Pulmonary artery endothelial cell (primary cell): ENCODE measurements at regions not wholly inside any gene's neighbourhood (a gene's known extent, or its start where the extent isn't known, plus 50 kb on each side); places are given as distances from the start of the nearest gene placed in this dataset.

ENCODE experiments used
- DNase-seq: peaks from one replicate; pipeline ENCODE4 v3.0.0-alpha.2; 2011; ENCODE audit warnings: low read depth, low spot score

DNA sequence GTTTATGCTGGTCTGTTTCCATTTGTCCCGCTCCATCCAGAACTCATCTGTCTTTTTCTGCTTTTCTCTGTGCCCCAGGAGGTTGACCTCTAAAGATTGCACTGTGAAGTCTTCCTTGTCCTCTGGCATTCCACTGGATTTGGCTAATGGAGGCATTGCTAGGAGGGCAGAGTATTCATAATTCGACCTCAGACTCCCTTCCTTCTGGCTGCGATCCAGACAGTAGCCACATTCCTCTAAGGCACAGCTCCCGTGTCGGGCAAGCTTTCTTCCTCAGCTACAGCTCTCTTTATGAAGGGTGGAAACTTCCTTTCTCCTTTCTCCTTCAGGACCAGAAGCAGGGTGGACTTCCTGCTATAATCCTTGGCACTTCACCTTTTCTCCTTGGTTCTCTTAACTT, 175.9 kb downstream of the BAMBI start:
- DNase-seq, result no peak

- DNase-seq, result no peak
Observed at GRCh38 chr10:28857164-28857563, 179.8 kb downstream of the BAMBI start.

GRCh38 chr10:28858646-28859045, 181.3 kb downstream of the BAMBI start:
- no peak for DNase-seq

GRCh38 chr10:28859791-28860190, 182.5 kb downstream of the BAMBI start:
- no peak for DNase-seq

- no peak for DNase-seq
Observed at GRCh38 chr10:28862219-28862618, 184.9 kb downstream of the BAMBI start.

DNA sequence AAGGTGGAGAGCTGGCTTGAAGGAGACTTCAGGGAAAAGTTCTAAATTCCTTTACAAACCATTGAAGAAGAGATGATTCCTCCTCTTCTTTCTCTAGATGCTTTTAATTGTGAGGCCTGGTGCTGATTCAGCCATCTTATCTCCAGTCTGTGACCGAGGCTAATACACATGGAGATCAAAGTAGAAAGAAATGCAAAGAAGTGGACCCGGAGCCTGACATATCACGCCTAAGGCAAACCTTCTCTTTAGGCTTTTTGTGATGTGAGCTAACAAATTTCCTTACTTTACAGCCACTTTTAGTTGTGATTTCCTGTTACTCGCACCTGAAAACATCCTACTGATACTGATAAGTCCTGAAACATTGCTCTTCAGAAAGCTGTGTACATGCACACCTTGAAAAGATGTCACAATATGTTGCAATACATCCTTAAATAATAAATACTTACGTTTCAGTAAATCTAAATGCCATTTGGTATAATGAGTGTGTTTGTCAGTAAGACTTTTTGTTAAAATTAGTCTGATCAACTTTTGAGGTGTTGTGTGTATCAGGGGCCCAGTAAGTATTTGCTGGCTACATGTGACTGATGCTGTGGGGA, 192.4 kb downstream of the BAMBI start:
- no peak for DNase-seq

- no peak for DNase-seq
Observed at GRCh38 chr10:28871665-28872064, 194.3 kb downstream of the BAMBI start.

DNA sequence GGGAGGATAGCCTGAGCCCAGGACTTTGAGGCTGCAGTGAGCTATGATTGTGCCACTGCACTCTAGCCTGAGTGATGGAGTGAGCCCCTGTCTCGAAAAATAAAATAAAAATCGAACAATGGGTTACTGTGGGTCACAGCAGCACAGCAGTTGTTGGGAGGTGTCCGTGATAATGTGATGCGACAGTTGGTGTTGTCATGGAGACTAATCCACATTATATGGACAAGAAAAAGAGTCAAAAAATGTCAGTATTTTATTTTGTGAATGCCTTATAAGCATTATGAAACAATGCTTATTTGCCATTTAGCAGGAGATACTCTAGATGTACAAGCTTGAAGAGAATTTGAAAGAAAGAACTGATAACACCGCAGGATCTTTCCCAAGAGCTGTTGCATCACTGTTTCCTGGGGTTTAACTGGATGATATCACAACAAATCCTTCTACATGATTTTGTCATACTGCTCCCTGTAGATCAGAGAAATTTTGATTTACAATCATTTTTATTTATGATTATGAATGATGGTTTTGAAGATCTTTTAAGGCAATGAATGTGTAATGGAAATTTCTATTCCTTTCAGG, 195.4 kb downstream of the BAMBI start:
- DNase-seq, result no peak

DNA sequence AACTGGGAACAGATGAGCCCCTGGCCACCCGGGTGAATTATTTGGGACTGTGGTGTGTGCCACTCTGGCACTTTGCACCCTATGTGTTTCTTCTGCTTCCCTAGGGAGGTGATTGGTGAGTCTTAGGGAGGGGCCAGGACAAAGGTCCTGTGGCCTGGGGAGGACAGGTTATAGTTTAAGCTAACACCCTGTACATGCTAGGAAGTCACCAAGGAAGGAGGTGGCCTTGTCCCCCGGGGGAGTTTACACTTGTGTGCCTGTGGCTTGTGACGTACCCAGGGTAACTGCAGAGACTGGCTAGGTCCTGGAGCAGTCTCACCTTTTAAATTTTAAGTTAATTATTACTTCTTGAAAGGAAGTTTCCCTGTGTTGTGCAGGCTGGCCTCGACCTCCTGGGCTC, 196.2 kb downstream of the BAMBI start:
- DNase-seq, result no peak

- no peak for DNase-seq
Observed at GRCh38 chr10:28874210-28874609, 196.9 kb downstream of the BAMBI start.

DNA sequence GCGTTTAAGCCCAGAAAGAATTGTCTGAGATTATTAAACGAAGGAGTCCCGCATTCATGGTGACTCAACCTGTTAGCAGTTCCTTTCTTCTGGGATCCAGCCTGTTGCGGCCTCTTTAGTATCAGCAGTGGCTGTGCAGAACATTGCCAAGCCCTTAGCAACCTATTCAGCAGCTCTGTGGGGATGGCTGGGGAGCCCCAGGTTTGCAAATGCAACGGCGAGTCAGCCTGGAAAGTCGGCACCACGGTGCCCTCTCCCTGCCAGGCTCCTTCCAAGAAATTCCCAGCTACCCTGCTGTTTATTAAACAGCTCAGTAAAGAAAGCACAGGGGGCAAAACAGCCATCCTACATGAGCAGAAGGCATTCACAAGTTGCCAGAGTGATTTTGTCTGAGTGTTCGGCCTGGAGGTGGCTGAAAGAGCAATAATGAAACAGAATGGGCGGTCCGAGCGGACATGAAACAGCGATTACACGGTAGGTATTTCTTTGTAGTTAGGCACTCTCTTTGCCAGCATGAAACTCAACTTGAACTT, 198.3 kb downstream of the BAMBI start:
- no peak for DNase-seq

DNA sequence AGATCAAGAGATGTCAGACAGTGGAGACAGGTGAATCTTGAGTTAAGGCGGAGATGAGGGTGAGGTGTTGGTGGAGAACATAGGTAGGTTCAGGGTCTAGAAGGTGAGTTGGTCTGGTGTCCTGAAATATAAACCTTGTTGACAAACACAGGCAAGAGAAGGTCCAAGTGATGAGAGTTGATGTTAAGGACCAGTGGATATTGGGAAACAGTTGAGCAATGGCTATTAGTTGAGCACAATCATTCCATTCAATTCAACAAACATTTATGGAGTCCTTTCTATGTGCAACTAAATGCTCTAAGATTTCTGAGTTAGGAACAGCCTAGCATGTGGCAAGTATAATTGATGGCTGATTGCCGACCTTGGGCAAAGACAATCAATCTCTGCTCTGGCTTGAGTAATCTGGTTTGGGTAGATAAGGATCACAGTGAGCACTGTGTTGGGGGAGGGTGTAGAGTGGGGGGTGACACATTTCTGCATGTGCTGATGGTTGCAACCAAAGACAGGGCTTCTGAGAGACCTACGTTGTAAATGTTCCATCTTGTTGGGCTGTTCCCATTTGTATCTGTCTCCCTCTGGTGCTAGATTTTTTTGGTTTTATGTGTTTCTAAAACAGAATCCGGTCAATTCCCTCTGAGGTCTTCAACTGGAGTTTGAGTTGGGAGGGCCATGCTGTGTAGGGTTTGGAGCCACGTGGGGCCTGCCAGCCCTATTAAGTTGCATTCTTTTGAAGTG, 201.1 kb downstream of the BAMBI start:
- no peak for DNase-seq

DNA sequence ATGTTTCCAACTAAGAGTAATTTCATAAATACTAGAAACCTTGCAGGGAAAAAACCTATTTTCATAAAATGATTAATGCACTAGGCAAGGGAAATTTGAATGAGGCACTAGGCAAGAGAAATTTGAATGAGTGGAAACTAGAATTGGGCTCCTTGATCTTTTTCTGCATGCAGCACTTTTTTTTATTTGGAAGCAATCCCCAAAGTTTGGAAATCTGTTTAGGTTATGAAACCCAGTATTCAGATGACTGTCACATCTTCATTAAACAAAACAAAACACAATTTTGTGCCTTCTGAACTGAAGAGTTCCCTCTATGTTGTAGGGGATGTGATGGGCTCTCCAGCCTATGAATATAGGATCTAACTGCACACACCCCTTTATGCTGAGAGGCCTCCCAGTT, 201.9 kb downstream of the BAMBI start:
- no peak for DNase-seq

DNA sequence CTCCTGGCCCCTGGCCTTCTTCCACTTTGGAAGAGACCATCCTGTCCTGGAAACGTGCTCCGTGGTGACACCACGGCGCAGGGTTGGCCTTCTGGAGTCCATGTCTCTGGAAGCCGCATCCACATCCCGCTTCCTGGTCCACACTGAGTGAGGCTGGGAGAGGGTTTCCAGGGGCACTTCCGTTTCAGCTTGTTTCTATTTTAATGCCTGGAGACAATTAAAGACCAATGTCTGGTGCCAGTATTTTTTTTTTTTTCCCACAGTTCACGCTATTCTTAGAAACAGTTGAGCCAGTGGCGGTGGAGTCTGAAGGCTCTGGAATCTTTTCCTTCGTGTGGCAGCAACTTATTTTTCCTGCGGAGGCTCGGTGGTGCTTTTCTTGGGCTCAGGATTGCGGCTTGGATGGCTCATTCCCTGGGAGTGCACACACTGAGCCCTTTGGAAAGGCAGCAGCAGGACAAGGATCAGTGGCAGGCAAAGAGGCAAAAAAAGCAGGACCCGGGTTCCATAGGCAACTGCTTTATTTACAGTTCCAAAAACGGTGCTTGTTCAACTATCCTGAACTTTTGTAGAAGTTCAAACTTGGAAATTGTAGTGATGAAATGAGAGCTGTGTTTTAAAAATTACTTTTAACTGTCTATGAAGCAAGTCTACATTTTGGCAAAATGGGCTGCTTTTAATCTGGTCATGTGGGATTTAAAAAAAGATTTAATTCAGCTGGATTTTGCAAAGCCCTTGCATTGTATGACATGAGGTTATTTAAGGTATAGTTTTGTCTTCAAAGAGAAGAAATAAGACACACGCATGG, 202.8 kb downstream of the BAMBI start:
- no peak for DNase-seq

DNA sequence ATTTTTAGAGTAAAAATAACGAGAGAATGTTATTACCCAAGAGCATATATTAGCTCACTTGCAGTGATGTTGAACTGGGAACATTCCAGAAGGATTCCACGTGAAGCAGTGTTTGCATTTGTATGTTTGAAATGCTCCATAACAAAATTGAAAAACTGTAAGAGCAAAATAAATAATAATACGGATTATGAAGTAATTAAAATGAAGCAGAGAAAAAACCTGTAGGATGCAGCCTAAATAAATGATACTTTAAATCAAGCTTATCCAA, 203.3 kb downstream of the BAMBI start:
- DNase-seq, result no peak

DNA sequence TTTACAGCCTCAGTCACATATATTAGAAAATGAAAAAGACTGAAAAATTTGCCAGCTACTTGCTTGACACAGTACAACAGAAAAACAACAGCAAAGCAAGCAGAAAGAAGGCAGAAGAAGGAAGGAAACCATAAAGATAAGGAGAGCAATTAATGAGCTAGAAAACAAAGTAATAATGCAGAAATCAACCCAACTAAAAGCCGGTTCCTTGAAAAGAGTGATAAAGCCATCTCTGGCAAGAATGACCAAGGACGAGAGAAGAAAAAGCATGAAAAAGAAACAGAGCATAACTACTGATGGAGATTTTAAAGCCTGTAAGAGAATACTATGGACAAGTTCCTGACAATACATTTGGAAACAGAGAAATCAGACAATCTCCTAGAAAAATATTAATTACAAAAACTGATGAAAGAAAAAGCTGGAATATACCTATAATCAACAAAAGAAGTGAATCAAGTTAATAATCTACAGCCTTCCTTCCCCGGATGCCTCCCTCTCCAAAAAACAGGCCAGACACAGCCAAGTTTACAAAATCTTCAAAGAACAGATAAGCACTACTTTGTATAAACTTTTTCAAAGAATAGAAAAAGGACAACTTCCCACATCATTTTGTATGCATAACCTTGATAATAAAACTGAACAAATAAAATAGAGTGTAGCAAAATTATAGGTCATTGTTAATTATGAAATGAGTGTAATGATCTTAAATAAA, 204.0 kb downstream of the BAMBI start:
- no peak for DNase-seq

- DNase-seq, result no peak
Observed at GRCh38 chr10:28883741-28884423, 206.6 kb downstream of the BAMBI start.

- no peak for DNase-seq
Observed at GRCh38 chr10:28890121-28890950, 213.0 kb downstream of the BAMBI start.

DNA sequence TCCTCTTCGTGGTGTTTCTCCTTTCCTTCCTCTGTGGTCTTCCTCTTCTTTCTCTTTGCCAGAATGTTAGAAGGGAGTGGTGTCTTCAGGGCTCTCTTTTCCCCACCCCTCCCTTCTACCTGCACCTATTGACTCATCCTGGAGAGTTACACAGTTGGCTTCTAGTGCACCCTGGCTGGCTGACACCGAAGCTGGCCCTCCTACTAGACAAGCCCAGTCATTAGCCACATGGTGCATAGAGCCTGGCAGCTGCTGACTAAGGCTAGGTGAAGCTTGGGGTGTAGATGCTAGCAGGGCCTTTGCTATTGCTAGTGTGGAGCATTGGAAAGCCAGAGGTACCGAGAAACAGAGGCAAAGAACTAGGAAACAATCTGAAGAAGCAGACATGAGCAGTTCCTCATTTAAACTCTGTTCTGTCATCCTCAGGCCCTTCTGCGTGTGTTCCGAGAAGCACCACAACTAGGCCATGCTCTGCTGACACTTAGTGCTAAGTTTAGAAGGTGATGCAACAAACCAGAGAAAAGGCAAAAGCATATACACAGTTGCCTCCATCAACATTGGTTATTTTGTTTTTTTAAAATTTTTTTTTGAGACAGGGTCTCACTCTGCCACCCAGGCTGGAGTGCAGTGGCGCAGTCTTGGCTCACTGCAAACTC, 213.9 kb downstream of the BAMBI start:
- no peak for DNase-seq
